SK-N-MC (cell line): ENCODE measurements at regions not wholly inside any gene's neighbourhood (a gene's known extent, or its start where the extent isn't known, plus 50 kb on each side); places are given as distances from the start of the nearest gene placed in this dataset.
"Not testable (repeated sequence)": the region's sequence is repeated elsewhere in the genome, so short reads cannot be mapped to it uniquely, and the experiment has no call there.

Source experiments
- DNase-seq: peaks from one replicate; pipeline ENCODE4 v3.0.0-alpha.2; 2011; ENCODE audit warnings: low read depth, low spot score
- H3K27ac ChIP-seq: fragments of 200-600 bp; sonication (generic); 2 replicates; pipeline ENCODE4 v1.5.1; 2016; ENCODE audit warnings: mixed run types
- H3K36me3 ChIP-seq: fragments of 200-600 bp; sonication (generic); 2 replicates; pipeline ENCODE4 v1.6.1; 2017; ENCODE audit warnings: antibody characterized with exemption, low read length, mixed read lengths; ENCODE audit not compliant: insufficient read depth
- H3K4me3 ChIP-seq: fragments of 200-600 bp; sonication (generic); 2 replicates; pipeline ENCODE4 v1.5.1; 2016
- H3K9ac ChIP-seq: fragments of 200-600 bp; sonication (generic); 2 replicates; pipeline ENCODE4 v1.8.0; 2017; ENCODE audit warnings: mixed run types, mixed read lengths; ENCODE audit not compliant: insufficient read length
- H3K9me3 ChIP-seq: fragments of 200-600 bp; sonication (generic); 2 replicates; pipeline ENCODE4 v1.6.1; 2017; ENCODE audit warnings: low read depth, mild to moderate bottlenecking, antibody characterized with exemption, low read length, moderate library complexity, mixed read lengths
- EZH2 ChIP-seq: fragments of 200-600 bp; sonication (generic); IDR thresholded peaks from one replicate; pipeline ENCODE4 v1.6.1; 2017; ENCODE audit warnings: antibody characterized with exemption
- FOXP2 ChIP-seq: optimal IDR thresholded peaks from 2 replicates; pipeline ENCODE3; 2011; ENCODE audit warnings: mild to moderate bottlenecking, moderate library complexity; ENCODE audit not compliant: insufficient read depth; ENCODE audit errors: extremely low read length, control extremely low read depth
- POLR2AphosphoS5 ChIP-seq: IDR thresholded peaks from 2 replicates; pipeline ENCODE4 v1.6.1; 2012; ENCODE audit warnings: mild to moderate bottlenecking, low read depth, low read length, borderline replicate concordance

GRCh38 chr7:109663806-109664205 lies 1094.1 kb downstream of the DNAJB9 start:
- H3K9ac ChIP-seq, result no peak overlapping the region
- no peak overlapping the region for H3K4me3 ChIP-seq
- H3K36me3 ChIP-seq, result no peaks in the 10 kb centered on the region
- TF ChIP-seq POLR2AphosphoS5 (no peak), EZH2 (no peak), FOXP2 (no peak)
- peak; percentile 30 for DNase-seq
- no peaks in the 10 kb centered on the region for H3K9me3 ChIP-seq
- no peak overlapping the region for H3K27ac ChIP-seq

DNA sequence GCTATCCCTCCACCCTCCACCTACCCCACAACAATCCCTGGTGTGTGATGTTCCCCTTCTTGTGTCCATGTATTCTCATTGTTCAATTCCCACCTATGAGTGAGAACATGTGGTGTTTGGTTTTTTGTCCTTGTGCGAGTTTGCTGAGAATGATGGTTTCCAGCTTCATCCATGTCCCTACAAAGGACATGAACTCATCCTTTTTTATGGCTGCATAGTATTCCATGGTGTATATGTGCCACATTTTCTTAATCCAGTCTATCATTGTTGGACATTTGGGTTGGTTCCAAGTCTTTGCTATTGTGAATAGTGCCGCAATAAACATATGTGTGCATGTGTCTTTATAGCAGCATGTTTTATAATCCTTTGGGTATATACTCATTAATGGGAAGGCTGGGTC lies 1117.6 kb downstream of the DNAJB9 start:
- H3K36me3 ChIP-seq, DNase-seq, H3K4me3 ChIP-seq, H3K27ac ChIP-seq, H3K9me3 ChIP-seq, H3K9ac ChIP-seq: not testable (repeated sequence)

GRCh38 chr7:109692613-109693012 lies 1122.9 kb downstream of the DNAJB9 start:
- not testable (repeated sequence) for H3K27ac ChIP-seq, H3K9me3 ChIP-seq, H3K4me3 ChIP-seq, H3K36me3 ChIP-seq, DNase-seq, H3K9ac ChIP-seq

DNA sequence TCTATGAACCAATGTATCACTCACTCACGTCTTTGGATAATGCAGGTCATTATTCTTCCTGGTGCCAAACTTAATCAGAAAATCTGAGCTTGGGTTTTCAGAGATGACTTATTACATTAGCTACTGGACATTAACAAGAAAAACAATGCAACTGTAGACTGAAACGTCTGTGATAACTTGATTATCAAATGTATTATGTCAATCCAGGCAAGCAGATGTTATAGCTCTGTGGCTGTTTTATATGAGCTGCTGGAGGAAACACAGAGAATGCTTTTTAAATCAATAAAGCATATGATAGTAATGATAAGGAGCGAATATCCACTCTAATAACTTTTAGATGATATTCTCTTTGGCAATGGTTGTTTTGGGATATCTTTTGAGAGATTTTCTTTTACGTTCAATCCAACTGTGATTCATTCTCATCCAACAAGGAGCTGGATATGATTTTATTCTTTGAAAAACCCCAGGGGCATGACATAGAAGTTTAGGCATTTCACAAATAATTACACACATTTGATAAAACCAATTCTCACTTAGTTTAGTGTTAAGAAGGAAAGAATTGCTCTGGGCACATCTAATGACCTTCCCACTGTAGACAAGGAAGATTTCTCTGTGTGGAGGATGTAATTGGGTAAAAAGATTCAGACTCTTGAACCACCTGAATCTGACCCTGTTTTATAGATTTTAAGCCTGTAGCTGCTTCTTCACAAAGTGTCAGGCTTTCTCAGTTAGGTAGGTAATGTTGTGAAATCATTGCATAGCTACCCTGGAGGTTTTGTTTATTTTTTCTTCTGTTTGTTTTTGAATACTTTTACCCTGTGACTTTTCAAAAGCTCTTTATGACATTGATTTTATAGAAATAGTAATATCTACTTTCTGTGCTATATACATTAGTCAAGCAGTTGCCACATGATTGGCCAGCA lies 1124.7 kb downstream of the DNAJB9 start:
- no peaks in the 10 kb centered on the region for H3K36me3 ChIP-seq
- H3K27ac ChIP-seq, result no peak overlapping the region
- no peak for DNase-seq
- TF ChIP-seq EZH2 (no peak), POLR2AphosphoS5 (no peak), FOXP2 (no peak)
- H3K9ac ChIP-seq, result no peak overlapping the region
- no peak overlapping the region for H3K4me3 ChIP-seq
- H3K9me3 ChIP-seq, result no peaks in the 10 kb centered on the region

GRCh38 chr7:109695419-109695818 lies 1125.7 kb downstream of the DNAJB9 start:
- TF ChIP-seq POLR2AphosphoS5, result no peak
- TF ChIP-seq EZH2, result no peak
- TF ChIP-seq FOXP2, result no peak
- Histone ChIP-seq H3K9ac (no peak overlapping the region), H3K36me3 (no peaks in the 10 kb centered on the region), H3K27ac (no peak overlapping the region), H3K9me3 (no peaks in the 10 kb centered on the region), H3K4me3 (no peak overlapping the region)
- no peak for DNase-seq

DNA sequence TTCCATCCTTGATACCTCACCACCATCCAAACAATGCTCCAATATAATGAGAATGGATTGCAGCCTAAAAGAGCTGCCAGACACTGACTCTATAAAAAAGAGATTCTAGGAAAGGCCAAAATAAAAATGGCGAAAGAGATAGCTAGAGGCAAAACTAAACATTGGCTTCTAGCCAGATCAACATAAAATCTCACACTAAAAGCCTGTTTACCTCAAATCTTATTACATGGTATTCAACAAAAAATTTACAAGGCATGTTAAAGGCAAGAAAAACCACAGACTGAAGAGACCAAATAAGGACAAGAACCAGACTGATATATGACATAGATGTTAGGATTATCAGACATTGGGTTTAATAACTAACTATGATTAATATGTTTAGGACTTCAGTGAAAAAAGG lies 1127.0 kb downstream of the DNAJB9 start:
- TF ChIP-seq EZH2, result no peak
- TF ChIP-seq FOXP2, result no peak
- TF ChIP-seq POLR2AphosphoS5, result no peak
- no peak for DNase-seq
- H3K9ac ChIP-seq, result no peak overlapping the region
- H3K36me3 ChIP-seq, result no peaks in the 10 kb centered on the region
- H3K9me3 ChIP-seq, result no peaks in the 10 kb centered on the region
- H3K27ac ChIP-seq, result no peak overlapping the region
- no peak overlapping the region for H3K4me3 ChIP-seq

- TF ChIP-seq FOXP2, result no peak
- no peak for TF ChIP-seq EZH2
- no peak for TF ChIP-seq POLR2AphosphoS5
- Histone ChIP-seq H3K9me3 (no peaks in the 10 kb centered on the region), H3K4me3 (no peak overlapping the region), H3K9ac (no peak overlapping the region), H3K36me3 (no peaks in the 10 kb centered on the region), H3K27ac (no peak overlapping the region)
- DNase-seq, result no peak
These were observed 1130.0 kb downstream of the DNAJB9 start for GRCh38 chr7:109699661-109700060.

DNA sequence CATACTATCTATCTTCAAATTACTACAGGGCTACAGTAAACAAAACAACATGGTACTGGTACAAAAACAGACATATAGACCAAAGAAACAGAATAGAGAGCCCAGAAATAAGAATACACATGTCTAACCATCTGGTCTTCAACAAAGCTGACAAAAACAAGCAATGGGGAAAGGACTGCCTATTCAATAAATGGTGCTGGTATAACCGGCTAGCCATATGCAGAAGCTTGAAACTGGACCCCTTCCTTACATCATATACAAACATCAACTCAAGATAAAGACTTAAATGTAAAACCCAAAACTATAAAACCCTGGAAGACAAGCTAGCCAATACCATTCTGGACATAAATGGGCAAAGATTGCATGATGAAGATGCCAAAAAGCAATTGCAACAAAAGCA lies 1143.7 kb downstream of the DNAJB9 start:
- Histone ChIP-seq H3K9me3 (no peaks in the 10 kb centered on the region), H3K9ac (no peak overlapping the region), H3K27ac (no peak overlapping the region), H3K36me3 (no peaks in the 10 kb centered on the region), H3K4me3 (no peak overlapping the region)
- TF ChIP-seq EZH2, result no peak
- TF ChIP-seq POLR2AphosphoS5, result no peak
- TF ChIP-seq FOXP2, result no peak
- no peak for DNase-seq

- not testable (repeated sequence) for H3K27ac ChIP-seq, H3K36me3 ChIP-seq, H3K4me3 ChIP-seq, H3K9me3 ChIP-seq, H3K9ac ChIP-seq, DNase-seq
These were observed 1149.7 kb downstream of the DNAJB9 start for GRCh38 chr7:109719359-109719758.
